RKO (cell line): ENCODE measurements at regions not wholly inside any gene's neighbourhood (a gene's known extent, or its start where the extent isn't known, plus 50 kb on each side); places are given as distances from the start of the nearest gene placed in this dataset.
"Not testable (repeated sequence)": the region's sequence is repeated elsewhere in the genome, so short reads cannot be mapped to it uniquely, and the experiment has no call there.

Experiments
- DNase-seq: peaks from one replicate; pipeline ENCODE4 v3.0.0-alpha.2; 2016; ENCODE audit warnings: low spot score

- no peak for DNase-seq
Measured at GRCh38 chr1:204782118-204782700, 88.5 kb upstream of the NFASC start.

GRCh38 chr1:204785023-204785422 lies 85.6 kb upstream of the NFASC start:
- DNase-seq = not testable (repeated sequence)

GRCh38 chr1:204788470-204788869 lies 82.2 kb upstream of the NFASC start:
- no peak for DNase-seq

GRCh38 chr1:204791453-204792353 lies 79.0 kb upstream of the NFASC start:
- peak; percentile 57 for DNase-seq

- no peak for DNase-seq
Measured at GRCh38 chr1:204792354-204792692, 78.3 kb upstream of the NFASC start.

- DNase-seq = no peak
Measured at GRCh38 chr1:204793259-204793914, 77.3 kb upstream of the NFASC start.

- not testable (repeated sequence) for DNase-seq
Measured at GRCh38 chr1:204796886-204797285, 73.8 kb upstream of the NFASC start.

- DNase-seq = no peak
Measured at GRCh38 chr1:204797401-204797800, 73.3 kb upstream of the NFASC start.

- DNase-seq = no peak
Measured at GRCh38 chr1:204799630-204800029, 71.0 kb upstream of the NFASC start.

- DNase-seq = no peak
Measured at GRCh38 chr1:204801211-204801610, 69.5 kb upstream of the NFASC start.

GRCh38 chr1:204802401-204803175 lies 68.1 kb upstream of the NFASC start:
- no peak for DNase-seq

GRCh38 chr1:204803607-204804006 lies 67.1 kb upstream of the NFASC start:
- no peak for DNase-seq

GRCh38 chr1:204806943-204807687 lies 63.5 kb upstream of the NFASC start:
- DNase-seq = peak; percentile 81

- no peak for DNase-seq
Measured at GRCh38 chr1:204809488-204809887, 61.2 kb upstream of the NFASC start.

- DNase-seq = no peak
Measured at GRCh38 chr1:204812842-204813241, 57.8 kb upstream of the NFASC start.

GRCh38 chr1:204813522-204813921 lies 57.1 kb upstream of the NFASC start:
- DNase-seq = no peak

- no peak for DNase-seq
Measured at GRCh38 chr1:204814166-204814884, 56.3 kb upstream of the NFASC start.

- no peak for DNase-seq
Measured at GRCh38 chr1:204817341-204817740, 53.3 kb upstream of the NFASC start.

- DNase-seq = no peak
Measured at GRCh38 chr1:204818998-204819397, 51.7 kb upstream of the NFASC start.

- no peak for DNase-seq
Measured at GRCh38 chr1:204819495-204819894, 51.2 kb upstream of the NFASC start.
